ENCODE measurements at regions not wholly inside any gene's neighbourhood (a gene's known extent, or its start where the extent isn't known, plus 50 kb on each side); places are given as distances from the start of the nearest gene placed in this dataset.

DNA sequence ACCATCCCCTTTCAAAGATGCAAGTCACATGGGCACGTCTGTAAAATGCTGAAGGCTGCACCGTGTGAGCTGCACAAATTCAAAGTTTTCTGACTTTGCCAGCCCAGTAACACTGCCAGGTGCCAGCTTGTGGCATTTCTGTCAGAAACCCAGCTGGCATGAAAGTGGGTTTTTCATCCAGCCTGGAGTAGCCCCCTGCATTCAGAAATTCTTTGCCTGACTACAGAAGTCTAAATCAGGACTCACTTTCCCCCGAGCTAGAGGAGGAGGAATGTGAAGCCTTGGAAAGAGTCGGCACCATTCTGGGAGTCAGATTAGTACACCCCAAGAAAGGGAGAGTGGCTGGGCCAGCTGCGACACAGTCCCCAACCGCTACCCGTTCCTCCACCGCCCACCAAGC, 56.7 kb upstream of the EN2 start:
- no peak for DNase-seq (ENCODE audit: low read depth in 2 of 2)
- TF ChIP-seq, protein P1, sequence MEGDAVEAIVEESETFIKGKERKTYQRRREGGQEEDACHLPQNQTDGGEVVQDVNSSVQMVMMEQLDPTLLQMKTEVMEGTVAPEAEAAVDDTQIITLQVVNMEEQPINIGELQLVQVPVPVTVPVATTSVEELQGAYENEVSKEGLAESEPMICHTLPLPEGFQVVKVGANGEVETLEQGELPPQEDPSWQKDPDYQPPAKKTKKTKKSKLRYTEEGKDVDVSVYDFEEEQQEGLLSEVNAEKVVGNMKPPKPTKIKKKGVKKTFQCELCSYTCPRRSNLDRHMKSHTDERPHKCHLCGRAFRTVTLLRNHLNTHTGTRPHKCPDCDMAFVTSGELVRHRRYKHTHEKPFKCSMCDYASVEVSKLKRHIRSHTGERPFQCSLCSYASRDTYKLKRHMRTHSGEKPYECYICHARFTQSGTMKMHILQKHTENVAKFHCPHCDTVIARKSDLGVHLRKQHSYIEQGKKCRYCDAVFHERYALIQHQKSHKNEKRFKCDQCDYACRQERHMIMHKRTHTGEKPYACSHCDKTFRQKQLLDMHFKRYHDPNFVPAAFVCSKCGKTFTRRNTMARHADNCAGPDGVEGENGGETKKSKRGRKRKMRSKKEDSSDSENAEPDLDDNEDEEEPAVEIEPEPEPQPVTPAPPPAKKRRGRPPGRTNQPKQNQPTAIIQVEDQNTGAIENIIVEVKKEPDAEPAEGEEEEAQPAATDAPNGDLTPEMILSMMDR (IDR thresholded peaks at IDR 0.05; ENCODE audit: low read depth, low read length) = no peak
- H3K4me3 ChIP-seq (replicated peaks in 1 of 2; ENCODE audit: low read depth in 2 of 2, low read length in 2 of 2) = no peak overlapping the region

GRCh38 chr7:155401884-155402283, 56.0 kb upstream of the EN2 start:
- no peak overlapping the region for H3K4me3 ChIP-seq (replicated peaks in 1 of 2; ENCODE audit: low read depth in 2 of 2, low read length in 2 of 2)
- TF ChIP-seq, protein P1 (IDR thresholded peaks at IDR 0.05; ENCODE audit: low read depth, low read length) = no peak
- no peak for DNase-seq (ENCODE audit: low read depth in 2 of 2)

- TF ChIP-seq, protein P1 (IDR thresholded peaks at IDR 0.05; ENCODE audit: low read depth, low read length) = no peak
Measured at GRCh38 chr7:155402941-155403340, 55.0 kb upstream of the EN2 start.

GRCh38 chr7:155404976-155405375, 53.0 kb upstream of the EN2 start:
- DNase-seq (ENCODE audit: low read depth in 2 of 2) = no peak
- no peak overlapping the region for H3K4me3 ChIP-seq (replicated peaks in 1 of 2; ENCODE audit: low read depth in 2 of 2, low read length in 2 of 2)
- TF ChIP-seq, protein P1 (IDR thresholded peaks at IDR 0.05; ENCODE audit: low read depth, low read length) = no peak

More at GRCh38 chr7:155402941-155403340, 55.0 kb upstream of the EN2 start:
- H3K4me3 ChIP-seq (replicated peaks in 1 of 2; ENCODE audit: low read depth in 2 of 2, low read length in 2 of 2) = no peak overlapping the region
- DNase-seq (ENCODE audit: low read depth in 2 of 2) = no peak

DNA sequence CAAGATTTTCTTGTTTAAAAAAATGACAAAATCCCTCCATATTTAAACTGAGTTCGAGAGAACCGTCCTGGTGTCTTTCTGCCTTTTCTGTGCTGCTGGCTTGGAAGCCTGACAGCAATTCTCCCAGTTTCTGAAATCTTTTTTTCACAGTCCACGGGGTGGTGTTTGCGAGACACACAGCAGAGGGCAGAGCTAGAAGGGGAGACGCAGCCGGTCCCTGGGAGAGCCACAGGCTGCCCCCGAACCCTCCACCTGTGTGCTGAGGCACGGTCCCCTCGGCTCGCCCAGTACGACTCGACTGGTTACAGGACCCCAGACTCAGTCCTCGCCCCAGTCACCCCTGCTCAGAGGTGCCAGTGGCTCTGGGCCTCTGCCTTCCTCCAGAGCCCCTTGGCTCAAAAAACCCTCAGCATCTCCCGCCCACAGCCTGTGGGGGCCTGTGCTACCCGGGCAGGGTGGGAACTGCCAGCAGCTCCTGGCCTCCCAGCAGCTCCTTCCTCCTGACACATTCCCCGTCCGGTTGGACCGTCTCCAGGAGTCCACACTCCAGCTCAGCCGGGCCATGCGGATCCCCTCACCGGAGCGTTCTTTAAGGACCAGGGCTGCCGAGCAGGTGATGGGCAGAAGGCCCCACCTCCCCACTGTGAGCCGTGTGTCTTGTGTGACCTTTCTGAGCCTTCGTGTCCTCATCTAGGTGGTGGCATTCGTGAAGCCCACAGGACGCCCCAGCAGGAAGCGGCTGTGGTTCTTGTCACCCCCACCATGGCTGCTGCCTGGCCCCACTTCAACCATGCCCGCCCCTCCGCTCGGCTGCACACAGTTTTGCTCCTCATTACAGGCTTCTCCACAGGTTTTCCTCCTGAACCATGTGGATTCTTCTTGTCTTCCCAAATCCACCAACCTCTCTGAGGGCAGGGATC, 52.3 kb upstream of the EN2 start:
- TF ChIP-seq, protein P1 (IDR thresholded peaks at IDR 0.05; ENCODE audit: low read depth, low read length) = no peak
- peak in 1 of 2 donors; percentile 2 for DNase-seq (ENCODE audit: low read depth in 2 of 2)
- no peak overlapping the region for H3K4me3 ChIP-seq (replicated peaks in 1 of 2; ENCODE audit: low read depth in 2 of 2, low read length in 2 of 2)

GRCh38 chr7:155407799-155408198, 50.1 kb upstream of the EN2 start:
- DNase-seq (ENCODE audit: low read depth in 2 of 2) = no peak
- TF ChIP-seq, protein P1 (IDR thresholded peaks at IDR 0.05; ENCODE audit: low read depth, low read length) = no peak
- H3K4me3 ChIP-seq (replicated peaks in 1 of 2; ENCODE audit: low read depth in 2 of 2, low read length in 2 of 2) = no peak overlapping the region

Data from cardiac fibroblast (primary cell).